Stimulated activated naive CD8-positive, alpha-beta T cell treated with anti-CD3 and anti-CD28 coated beads, Interleukin-15, Interleukin-2, amounts not matched to agents 100 ng/mL and 50 ng/mL, for 24 hours (primary cell): ENCODE measurements at regions not wholly inside any gene's neighbourhood (a gene's known extent, or its start where the extent isn't known, plus 50 kb on each side); places are given as distances from the start of the nearest gene placed in this dataset.

ENCODE experiments used
- H3K27ac Mint-ChIP-seq: one replicate; pipeline ENCODE4 v1.8.0; 2021; ENCODE audit warnings: mild to moderate bottlenecking, mixed read lengths
- H3K27me3 Mint-ChIP-seq: one replicate; pipeline ENCODE4 v1.8.0; 2021; ENCODE audit warnings: mixed read lengths
- H3K36me3 Mint-ChIP-seq: one replicate; pipeline ENCODE4 v1.8.0; 2021; ENCODE audit warnings: low read depth, mixed read lengths
- H3K4me1 Mint-ChIP-seq: one replicate; pipeline ENCODE4 v1.8.0; 2021; ENCODE audit warnings: low read depth, mixed read lengths
- H3K4me3 Mint-ChIP-seq: one replicate; pipeline ENCODE4 v1.8.0; 2021; ENCODE audit warnings: mild to moderate bottlenecking, mixed read lengths
- H3K9me3 Mint-ChIP-seq: one replicate; pipeline ENCODE4 v1.8.0; 2021; ENCODE audit warnings: mixed read lengths

- no peak overlapping the region for H3K27ac Mint-ChIP-seq
Observed at GRCh38 chr11:127195501-127196120, 195.0 kb upstream of the KIRREL3 start.

GRCh38 chr11:127194521-127194920 is 194.0 kb upstream of the KIRREL3 start:
- Mint-ChIP-seq H3K27me3 (no peaks in the 10 kb centered on the region), H3K9me3 (no peaks in the 10 kb centered on the region), H3K4me3 (no peak overlapping the region), H3K36me3 (no peaks in the 10 kb centered on the region), H3K4me1 (no peaks in the 10 kb centered on the region), H3K27ac (no peak overlapping the region)

More at GRCh38 chr11:127195501-127196120, 195.0 kb upstream of the KIRREL3 start:
- no peaks in the 10 kb centered on the region for H3K27me3 Mint-ChIP-seq
- H3K36me3 Mint-ChIP-seq: no peaks in the 10 kb centered on the region
- H3K4me3 Mint-ChIP-seq: no peak overlapping the region
- no peaks in the 10 kb centered on the region for H3K9me3 Mint-ChIP-seq
- H3K4me1 Mint-ChIP-seq: no peaks in the 10 kb centered on the region

GRCh38 chr11:127193950-127194349 is 193.4 kb upstream of the KIRREL3 start:
- Mint-ChIP-seq H3K4me1 (no peaks in the 10 kb centered on the region), H3K27ac (no peak overlapping the region), H3K36me3 (no peaks in the 10 kb centered on the region), H3K27me3 (no peaks in the 10 kb centered on the region), H3K4me3 (no peak overlapping the region), H3K9me3 (no peaks in the 10 kb centered on the region)

GRCh38 chr11:127191689-127192088 is 191.1 kb upstream of the KIRREL3 start:
- H3K27me3 Mint-ChIP-seq: no peaks in the 10 kb centered on the region
- no peaks in the 10 kb centered on the region for H3K9me3 Mint-ChIP-seq
- H3K27ac Mint-ChIP-seq: no peak overlapping the region
- H3K4me3 Mint-ChIP-seq: no peak overlapping the region
- H3K36me3 Mint-ChIP-seq: no peaks in the 10 kb centered on the region
- H3K4me1 Mint-ChIP-seq: no peaks in the 10 kb centered on the region

GRCh38 chr11:127191261-127191660 is 190.7 kb upstream of the KIRREL3 start:
- H3K4me1 Mint-ChIP-seq: no peaks in the 10 kb centered on the region
- H3K27ac Mint-ChIP-seq: no peak overlapping the region
- H3K27me3 Mint-ChIP-seq: no peaks in the 10 kb centered on the region
- H3K36me3 Mint-ChIP-seq: no peaks in the 10 kb centered on the region
- no peaks in the 10 kb centered on the region for H3K9me3 Mint-ChIP-seq
- H3K4me3 Mint-ChIP-seq: no peak overlapping the region

- H3K4me1 Mint-ChIP-seq: no peaks in the 10 kb centered on the region
- H3K27ac Mint-ChIP-seq: no peak overlapping the region
- H3K9me3 Mint-ChIP-seq: no peaks in the 10 kb centered on the region
- peaks cover 4% of the 10 kb centered on the region for H3K27me3 Mint-ChIP-seq
- no peak overlapping the region for H3K4me3 Mint-ChIP-seq
- H3K36me3 Mint-ChIP-seq: no peaks in the 10 kb centered on the region
Observed at GRCh38 chr11:127182586-127183203, 182.1 kb upstream of the KIRREL3 start.

GRCh38 chr11:127157225-127157624 is 156.7 kb upstream of the KIRREL3 start:
- Mint-ChIP-seq H3K9me3 (no peaks in the 10 kb centered on the region), H3K4me1 (no peaks in the 10 kb centered on the region), H3K36me3 (no peaks in the 10 kb centered on the region), H3K4me3 (no peak overlapping the region), H3K27ac (no peak overlapping the region), H3K27me3 (no peaks in the 10 kb centered on the region)

GRCh38 chr11:127149410-127149809 is 148.8 kb upstream of the KIRREL3 start:
- H3K9me3 Mint-ChIP-seq: no peaks in the 10 kb centered on the region
- no peak overlapping the region for H3K27ac Mint-ChIP-seq
- H3K27me3 Mint-ChIP-seq: peaks cover 4% of the 10 kb centered on the region
- no peaks in the 10 kb centered on the region for H3K4me1 Mint-ChIP-seq
- H3K4me3 Mint-ChIP-seq: no peak overlapping the region
- H3K36me3 Mint-ChIP-seq: no peaks in the 10 kb centered on the region

GRCh38 chr11:127143251-127143650 is 142.7 kb upstream of the KIRREL3 start:
- Mint-ChIP-seq H3K9me3 (no peaks in the 10 kb centered on the region), H3K36me3 (no peaks in the 10 kb centered on the region), H3K27ac (no peak overlapping the region), H3K27me3 (peaks cover 4% of the 10 kb centered on the region), H3K4me1 (no peaks in the 10 kb centered on the region), H3K4me3 (no peak overlapping the region)

- no peaks in the 10 kb centered on the region for H3K27me3 Mint-ChIP-seq
- no peak overlapping the region for H3K27ac Mint-ChIP-seq
- no peaks in the 10 kb centered on the region for H3K36me3 Mint-ChIP-seq
- H3K9me3 Mint-ChIP-seq: no peaks in the 10 kb centered on the region
- H3K4me3 Mint-ChIP-seq: no peak overlapping the region
- no peaks in the 10 kb centered on the region for H3K4me1 Mint-ChIP-seq
Observed at GRCh38 chr11:127138613-127139012, 138.0 kb upstream of the KIRREL3 start.

- Mint-ChIP-seq H3K4me3 (no peak overlapping the region), H3K4me1 (no peaks in the 10 kb centered on the region)
Observed at GRCh38 chr11:127137771-127138280, 137.3 kb upstream of the KIRREL3 start.

GRCh38 chr11:127136438-127136837 is 135.9 kb upstream of the KIRREL3 start:
- no peaks in the 10 kb centered on the region for H3K9me3 Mint-ChIP-seq
- no peaks in the 10 kb centered on the region for H3K36me3 Mint-ChIP-seq
- no peaks in the 10 kb centered on the region for H3K27me3 Mint-ChIP-seq
- no peak overlapping the region for H3K27ac Mint-ChIP-seq
- H3K4me3 Mint-ChIP-seq: no peak overlapping the region
- no peaks in the 10 kb centered on the region for H3K4me1 Mint-ChIP-seq

More at GRCh38 chr11:127137771-127138280, 137.3 kb upstream of the KIRREL3 start:
- H3K27ac Mint-ChIP-seq: no peak overlapping the region
- no peaks in the 10 kb centered on the region for H3K9me3 Mint-ChIP-seq
- no peaks in the 10 kb centered on the region for H3K27me3 Mint-ChIP-seq
- no peaks in the 10 kb centered on the region for H3K36me3 Mint-ChIP-seq

GRCh38 chr11:127135256-127135655 is 134.7 kb upstream of the KIRREL3 start:
- no peak overlapping the region for H3K4me3 Mint-ChIP-seq
- H3K27me3 Mint-ChIP-seq: no peaks in the 10 kb centered on the region
- H3K36me3 Mint-ChIP-seq: no peaks in the 10 kb centered on the region
- no peak overlapping the region for H3K27ac Mint-ChIP-seq
- no peaks in the 10 kb centered on the region for H3K9me3 Mint-ChIP-seq
- no peaks in the 10 kb centered on the region for H3K4me1 Mint-ChIP-seq

GRCh38 chr11:127133061-127133460 is 132.5 kb upstream of the KIRREL3 start:
- H3K27me3 Mint-ChIP-seq: no peaks in the 10 kb centered on the region
- no peaks in the 10 kb centered on the region for H3K4me1 Mint-ChIP-seq
- H3K4me3 Mint-ChIP-seq: no peak overlapping the region
- no peaks in the 10 kb centered on the region for H3K36me3 Mint-ChIP-seq
- H3K9me3 Mint-ChIP-seq: no peaks in the 10 kb centered on the region
- no peak overlapping the region for H3K27ac Mint-ChIP-seq

GRCh38 chr11:127130321-127130720 is 129.8 kb upstream of the KIRREL3 start:
- Mint-ChIP-seq H3K9me3 (no peaks in the 10 kb centered on the region), H3K27me3 (no peaks in the 10 kb centered on the region), H3K36me3 (no peaks in the 10 kb centered on the region), H3K27ac (no peak overlapping the region), H3K4me3 (no peak overlapping the region), H3K4me1 (no peaks in the 10 kb centered on the region)

- Mint-ChIP-seq H3K4me3 (no peak overlapping the region), H3K9me3 (no peaks in the 10 kb centered on the region), H3K27ac (no peak overlapping the region), H3K36me3 (no peaks in the 10 kb centered on the region), H3K4me1 (no peaks in the 10 kb centered on the region), H3K27me3 (no peaks in the 10 kb centered on the region)
Observed at GRCh38 chr11:127126986-127127385, 126.4 kb upstream of the KIRREL3 start.
